K562 (cell line): ENCODE measurements at regions not wholly inside any gene's neighbourhood (a gene's known extent, or its start where the extent isn't known, plus 50 kb on each side); places are given as distances from the start of the nearest gene placed in this dataset.

Experiments used
- ATAC-seq: fragments of 200-7000 bp; cut with Tn5 transposase; 3 replicates; pipeline ENCODE4 v1.9.1; 2020; ENCODE audit warnings: moderate library complexity
- BruUV-seq: library from RNA; stranded (reverse); fragments of 400-500 nt; replicated peaks from 2 replicates; lab custom pipeline; 2021; lab: Mats Ljungman, UMichigan
- CTCF ChIA-PET: fragments of 300-600 bp; formaldehyde crosslinking; extraction: SDS; loops from one replicate; lab custom pipeline; 2021; ENCODE audit warnings: low intra/inter-chr PET ratio; lab: Yijun Ruan, JAX
- POLR2A ChIA-PET: fragments of 300-600, 350-650 bp; sonication (Branson Sonifier 250); formaldehyde crosslinking; extraction: SDS; loops from one replicate; lab custom pipeline; 2021; ENCODE audit warnings: antibody characterized with exemption, inconsistent platforms; lab: Yijun Ruan, JAX
- DNase-seq, 4 experiments: peaks; one replicate each; pipeline versions ENCODE4 v3.0.0 to v3.0.0-alpha.2; 2011 to 2018; ENCODE audit warnings: low spot score in 3 of 4, mixed read lengths in 3 of 4; ENCODE audit errors: extremely low read depth in 1 of 4
- FAIRE-seq: peaks from 2 replicates; lab custom pipeline; 2011; peaks lifted over from hg19 to GRCh38; lab: Jason Lieb, UNC
- H2AFZ ChIP-seq: 2 replicates; pipeline ENCODE4 v1.6.0; 2011; ENCODE audit warnings: low read depth, low read length, control low read depth, inconsistent platforms
- H3K27ac ChIP-seq: fragments of 200-600 bp; 3 replicates; pipeline ENCODE4 v1.8.0; 2011; ENCODE audit warnings: low read depth, mild to moderate bottlenecking, control low read depth, inconsistent platforms, low read length, moderate library complexity, mixed read lengths; ENCODE audit errors: extremely low read depth
- H3K27me3 ChIP-seq, 2 experiments: fragments of 300-600 bp in 1 of 2; 2 replicates in 1 of 2; 3 replicates in 1 of 2; pipeline versions ENCODE4 v1.6.0 to v1.8.0; 2011; ENCODE audit warnings: inconsistent platforms in 2 of 2, low read length in 2 of 2, mild to moderate bottlenecking in 1 of 2, mixed read lengths in 1 of 2, moderate library complexity in 1 of 2; ENCODE audit not compliant: control insufficient read depth in 2 of 2, insufficient read depth in 2 of 2
- H3K36me3 ChIP-seq: fragments of 300-600 bp; 3 replicates; pipeline ENCODE4 v1.8.0; 2011; ENCODE audit warnings: mild to moderate bottlenecking, low read length, inconsistent platforms; ENCODE audit not compliant: control insufficient read depth, insufficient read depth
- H3K4me1 ChIP-seq, 2 experiments: fragments of 200-600 bp in 1 of 2; replicated peaks in 1 of 2; 2 replicates in 1 of 2; 3 replicates in 1 of 2; pipeline versions ENCODE4 v1.5.1 to v1.8.0; 2011; ENCODE audit warnings: inconsistent platforms in 2 of 2, low read length in 2 of 2, mild to moderate bottlenecking in 1 of 2, mixed read lengths in 1 of 2, moderate library complexity in 1 of 2; ENCODE audit not compliant: control insufficient read depth in 2 of 2, insufficient read depth in 2 of 2
- H3K4me2 ChIP-seq: 2 replicates; pipeline ENCODE4 v1.6.1; 2011; ENCODE audit warnings: low read length, control low read depth, inconsistent platforms, mixed read lengths; ENCODE audit not compliant: insufficient read depth
- H3K4me3 ChIP-seq: fragments of 200-600 bp; sonication (generic), shearing (Covaris generic); 2 replicates; pipeline ENCODE4 v1.5.1; 2016; ENCODE audit warnings: control low read depth, inconsistent platforms
- H3K79me2 ChIP-seq: fragments of 200-600 bp; 3 replicates; pipeline ENCODE4 v1.8.0; 2011; ENCODE audit warnings: low read length, inconsistent platforms; ENCODE audit not compliant: control insufficient read depth, insufficient read depth
- H3K9ac ChIP-seq, 2 experiments: 2 replicates each; pipeline versions ENCODE4 v1.6.0 to v1.6.1; 2011; ENCODE audit warnings: low read depth in 2 of 2, low read length in 2 of 2, control low read depth in 1 of 2, inconsistent platforms in 1 of 2, mild to moderate bottlenecking in 1 of 2, mixed read lengths in 1 of 2; ENCODE audit not compliant: insufficient read depth in 1 of 2
- H3K9me1 ChIP-seq: one replicate; pipeline ENCODE4 v1.6.0; 2011; ENCODE audit warnings: inconsistent platforms, mild to moderate bottlenecking, low read length, moderate library complexity; ENCODE audit not compliant: control insufficient read depth, insufficient read depth
- H3K9me3 ChIP-seq: replicated peaks from 2 replicates; pipeline ENCODE4 v1.5.1; 2011; ENCODE audit warnings: low read depth, low read length, inconsistent platforms; ENCODE audit not compliant: control insufficient read depth, insufficient read depth
- H4K20me1 ChIP-seq: replicated peaks from 2 replicates; pipeline ENCODE4 v1.6.1; 2011; ENCODE audit warnings: low read length, inconsistent platforms, mixed read lengths; ENCODE audit not compliant: control insufficient read depth, insufficient read depth
- CHD4 ChIP-seq: fragments of 200-600 bp; sonication (generic); IDR thresholded peaks from 3 replicates; pipeline ENCODE4 v1.6.1; 2012; ENCODE audit warnings: low read depth, mild to moderate bottlenecking, mixed read lengths, low read length, inconsistent platforms; ENCODE audit not compliant: insufficient read depth, insufficient replicate concordance, poor library complexity, severe bottlenecking
- FOXK1 ChIP-seq: sonication (generic); formaldehyde crosslinking; IDR thresholded peaks from 2 replicates; pipeline ENCODE4 v1.8.0; 2022; ENCODE audit warnings: missing genetic modification reagents, mild to moderate bottlenecking, borderline replicate concordance
- GATAD2A ChIP-seq: fragments of 450-650 bp; IDR thresholded peaks from 2 replicates; pipeline ENCODE4 v1.6.1; 2017
- HMGXB4 ChIP-seq: sonication (generic); formaldehyde crosslinking; IDR thresholded peaks from 2 replicates; pipeline ENCODE4 v1.8.1; 2023; ENCODE audit warnings: mild to moderate bottlenecking, missing genetic modification reagents
- TSHZ1 ChIP-seq: fragments of 250-450 bp; sonication (Bioruptor Pico); IDR thresholded peaks from 2 replicates; pipeline ENCODE4 v1.4.0; 2020; ENCODE audit warnings: mild to moderate bottlenecking, moderate library complexity
- WGBS: fragments of 100-300 bp; shearing (Covaris generic); methylation state at CpG from one replicate; pipeline ENCODE4 v1.1.6; 2016; ENCODE audit warnings: low coverage, mixed read lengths; ENCODE audit not compliant: insufficient coverage; ENCODE audit errors: missing lambda C conversion rate; 5-methylcytosine and 5-hydroxymethylcytosine counted together
- in situ Hi-C: fragments of 300-500 bp; cut with MboI; formaldehyde crosslinking; loops from 4 replicates; pipeline ENCODE4 v1.15.0; 2018; ENCODE audit warnings: inconsistent platforms, mixed read lengths
- intact Hi-C: fragments of 100-400 bp; cut with micrococcal nuclease; formaldehyde crosslinking; loops from 2 replicates; pipeline ENCODE4 v1.14.2; 2022

- intact Hi-C loops (no loop called here), in situ Hi-C loops (no loop called here)
- H2AFZ ChIP-seq, result no peak overlapping the region
- POLR2A ChIA-PET, result interaction anchor here (1.0 kb wide), 1 partner anchor 613 kb away, joined by 4 read pairs; no protein-coding TSS in a partner anchor
- no peak for ATAC-seq
- no peak for DNase-seq
- peaks cover 0 to 36% of the 10 kb centered on the region in 2 experiments; a peak in 2 of 5 replicates for H3K27me3 ChIP-seq
- FAIRE-seq, result no peak
- H3K36me3 ChIP-seq, result no peaks in the 10 kb centered on the region
- no peaks in the 10 kb centered on the region for H3K4me1 ChIP-seq
- no peaks in the 10 kb centered on the region for H3K79me2 ChIP-seq
- H3K9me1 ChIP-seq, result no peaks in the 10 kb centered on the region
- H3K9me3 ChIP-seq, result no peaks in the 10 kb centered on the region
- H3K27ac ChIP-seq, result no peak overlapping the region
- H3K4me2 ChIP-seq, result no peak overlapping the region
- H3K4me3 ChIP-seq, result no peak overlapping the region
- BruUV-seq, result no TSS peak
- WGBS, result under 1% methylated on average over 9 of the region's 9 CpGs
- H4K20me1 ChIP-seq, result no peaks in the 10 kb centered on the region
- TF ChIP-seq HMGXB4 (no peak), CHD4 (no peak), FOXK1 (CRISPR knock-in tag) (no peak), TSHZ1 (CRISPR knock-in tag) (no peak), GATAD2A (no peak)
- CTCF ChIA-PET, result no interaction called here
- H3K9ac ChIP-seq, result no peak overlapping the region
Measured at GRCh38 chr17:72578817-72579470, 458.1 kb downstream of the SOX9 start.
